ENCODE measurements at regions not wholly inside any gene's neighbourhood (a gene's known extent, or its start where the extent isn't known, plus 50 kb on each side); places are given as distances from the start of the nearest gene placed in this dataset.
A peak's percentile ranks its signal among the peaks of the same experiment; 100 is the strongest.

DNA sequence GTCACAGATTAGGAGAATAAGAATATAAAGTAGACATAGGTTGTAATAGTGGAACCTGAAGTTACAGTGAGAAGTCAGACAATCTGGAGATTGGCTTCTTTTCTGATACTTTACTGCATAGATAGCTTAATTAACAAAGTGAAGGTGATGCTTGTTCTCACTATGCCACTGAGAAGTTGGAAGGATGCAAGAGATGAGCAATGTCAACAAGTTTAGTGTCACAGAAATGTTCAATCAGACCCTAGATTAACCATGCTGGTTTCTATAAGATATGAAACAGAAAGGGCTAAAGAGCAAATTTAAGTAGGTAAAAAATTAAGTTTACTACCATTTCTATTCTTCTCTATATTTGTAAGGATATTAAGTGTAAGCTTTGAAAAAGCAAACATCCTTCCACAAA is 838.6 kb upstream of the SORCS1 start:
- Histone ChIP-seq H3K4me1 (ENCODE audit: low read depth) (no peaks in the 10 kb centered on the region), H3K27ac (no peak overlapping the region), H3K4me3 (no peak overlapping the region), H3K27me3 (no peaks in the 10 kb centered on the region), H3K9me3 (ENCODE audit: low read depth) (no peaks in the 10 kb centered on the region), H3K36me3 (no peaks in the 10 kb centered on the region)
- no peak for DNase-seq (ENCODE audit: low read depth in 1 of 2, low spot score in 1 of 2)
- TF ChIP-seq, protein P1, sequence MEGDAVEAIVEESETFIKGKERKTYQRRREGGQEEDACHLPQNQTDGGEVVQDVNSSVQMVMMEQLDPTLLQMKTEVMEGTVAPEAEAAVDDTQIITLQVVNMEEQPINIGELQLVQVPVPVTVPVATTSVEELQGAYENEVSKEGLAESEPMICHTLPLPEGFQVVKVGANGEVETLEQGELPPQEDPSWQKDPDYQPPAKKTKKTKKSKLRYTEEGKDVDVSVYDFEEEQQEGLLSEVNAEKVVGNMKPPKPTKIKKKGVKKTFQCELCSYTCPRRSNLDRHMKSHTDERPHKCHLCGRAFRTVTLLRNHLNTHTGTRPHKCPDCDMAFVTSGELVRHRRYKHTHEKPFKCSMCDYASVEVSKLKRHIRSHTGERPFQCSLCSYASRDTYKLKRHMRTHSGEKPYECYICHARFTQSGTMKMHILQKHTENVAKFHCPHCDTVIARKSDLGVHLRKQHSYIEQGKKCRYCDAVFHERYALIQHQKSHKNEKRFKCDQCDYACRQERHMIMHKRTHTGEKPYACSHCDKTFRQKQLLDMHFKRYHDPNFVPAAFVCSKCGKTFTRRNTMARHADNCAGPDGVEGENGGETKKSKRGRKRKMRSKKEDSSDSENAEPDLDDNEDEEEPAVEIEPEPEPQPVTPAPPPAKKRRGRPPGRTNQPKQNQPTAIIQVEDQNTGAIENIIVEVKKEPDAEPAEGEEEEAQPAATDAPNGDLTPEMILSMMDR (IDR thresholded peaks at IDR 0.05; ENCODE audit: low read depth, low read length), result no peak

DNA sequence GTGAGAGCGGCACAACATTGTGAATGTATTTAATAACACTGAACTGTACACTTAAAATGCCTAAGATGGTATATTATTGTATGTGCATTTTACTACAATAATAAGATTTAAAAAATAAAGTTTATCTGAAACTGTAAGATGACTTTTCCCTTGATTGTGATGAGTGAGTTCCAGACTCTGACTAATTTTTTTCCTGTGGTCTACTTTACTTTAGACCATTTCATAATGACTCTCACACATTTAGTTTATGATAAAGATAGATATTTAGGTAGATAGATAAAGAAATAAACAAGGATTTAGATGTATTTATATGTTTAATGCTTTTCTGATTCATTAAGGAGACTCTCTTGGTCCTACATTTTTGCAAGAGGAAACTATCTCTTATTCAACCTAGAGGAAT is 835.9 kb upstream of the SORCS1 start:
- DNase-seq (ENCODE audit: low read depth in 1 of 2, low spot score in 1 of 2), result no peak
- no peaks in the 10 kb centered on the region for H3K36me3 ChIP-seq
- no peak overlapping the region for H3K27ac ChIP-seq
- TF ChIP-seq, protein P1 (IDR thresholded peaks at IDR 0.05; ENCODE audit: low read depth, low read length), result no peak
- no peaks in the 10 kb centered on the region for H3K9me3 ChIP-seq (ENCODE audit: low read depth)
- H3K4me3 ChIP-seq, result no peak overlapping the region
- H3K27me3 ChIP-seq, result no peaks in the 10 kb centered on the region
- H3K4me1 ChIP-seq (ENCODE audit: low read depth), result no peaks in the 10 kb centered on the region

DNA sequence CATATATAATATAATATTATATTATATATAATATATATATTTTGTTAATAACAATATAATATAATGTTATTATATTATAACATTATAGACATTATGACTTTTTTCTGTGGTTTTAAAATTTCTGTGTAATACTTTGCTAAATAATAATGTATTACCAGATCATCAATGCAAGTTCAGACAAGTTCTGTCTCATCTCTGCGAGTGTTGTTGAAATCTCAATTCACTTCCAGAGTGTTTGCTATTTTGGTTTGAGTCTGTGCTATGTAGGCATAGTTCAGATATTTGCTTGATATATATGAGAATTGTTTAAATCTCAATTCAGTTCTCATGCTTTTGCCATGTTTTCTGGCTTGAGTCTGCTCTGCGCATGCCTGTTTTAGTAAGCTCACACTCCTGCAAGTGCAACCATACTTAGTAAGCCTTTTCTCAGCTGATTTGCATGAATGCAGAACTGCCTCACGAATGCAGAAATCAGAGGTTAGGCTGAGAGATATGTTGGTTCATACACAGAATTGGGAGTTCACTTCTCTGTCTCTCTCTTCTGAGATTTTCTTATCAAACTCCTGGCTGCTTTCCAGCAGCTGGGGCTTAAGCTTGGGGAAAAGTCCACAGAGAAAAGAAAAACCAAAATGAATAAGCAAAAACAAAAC is 830.2 kb upstream of the SORCS1 start:
- Histone ChIP-seq H3K4me3 (no peak overlapping the region), H3K36me3 (no peaks in the 10 kb centered on the region), H3K4me1 (ENCODE audit: low read depth) (no peaks in the 10 kb centered on the region), H3K27ac (peak overlapping the region; percentile 22), H3K9me3 (ENCODE audit: low read depth) (no peaks in the 10 kb centered on the region), H3K27me3 (no peaks in the 10 kb centered on the region)
- TF ChIP-seq, protein P1 (IDR thresholded peaks at IDR 0.05; ENCODE audit: low read depth, low read length), result no peak
- peak; percentile 22 to 50 for DNase-seq (ENCODE audit: low read depth in 1 of 2, low spot score in 1 of 2)

DNA sequence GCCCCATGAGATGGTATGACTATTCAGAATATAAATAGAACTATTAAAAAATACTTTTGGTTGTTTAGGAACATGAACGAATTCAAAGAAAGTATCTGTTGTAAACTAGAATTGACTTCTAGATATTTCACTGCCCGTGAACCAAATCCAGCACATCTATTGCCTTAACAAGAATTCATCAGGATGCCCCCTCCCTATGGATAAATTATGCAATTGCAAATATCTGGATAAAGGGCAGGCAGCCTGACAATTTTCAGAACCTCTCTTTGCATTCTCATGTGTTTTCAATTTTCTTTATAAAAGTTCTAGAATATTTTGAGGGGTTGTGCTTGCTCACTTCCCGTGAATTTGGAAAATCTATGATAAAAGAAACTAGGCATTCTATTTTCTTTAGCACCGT is 822.1 kb upstream of the SORCS1 start:
- Histone ChIP-seq H3K27ac (no peak overlapping the region), H3K27me3 (no peaks in the 10 kb centered on the region), H3K36me3 (no peaks in the 10 kb centered on the region), H3K4me3 (no peak overlapping the region), H3K4me1 (ENCODE audit: low read depth) (no peaks in the 10 kb centered on the region), H3K9me3 (ENCODE audit: low read depth) (no peaks in the 10 kb centered on the region)
- DNase-seq (ENCODE audit: low read depth in 1 of 2, low spot score in 1 of 2), result no peak
- TF ChIP-seq, protein P1 (IDR thresholded peaks at IDR 0.05; ENCODE audit: low read depth, low read length), result no peak

DNA sequence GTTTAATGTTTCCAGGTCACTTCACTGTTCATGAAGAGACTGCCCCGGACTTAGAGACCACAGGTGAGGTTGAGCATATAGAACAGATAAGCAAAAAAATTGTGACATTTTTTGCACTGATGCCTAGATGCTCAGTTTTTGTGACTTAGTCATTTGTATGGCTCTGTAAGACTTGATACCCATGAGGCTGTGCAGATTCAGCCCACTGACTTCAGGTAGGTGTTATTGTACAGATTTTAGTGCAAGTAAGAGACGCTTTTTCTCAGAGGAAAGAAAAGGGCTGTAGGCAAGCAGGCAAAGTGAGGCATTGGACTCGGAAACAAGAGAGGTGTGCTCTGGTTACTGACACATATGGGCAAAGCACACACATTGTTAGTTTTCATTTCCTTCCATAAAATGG is 820.1 kb upstream of the SORCS1 start:
- no peaks in the 10 kb centered on the region for H3K9me3 ChIP-seq (ENCODE audit: low read depth)
- TF ChIP-seq, protein P1 (IDR thresholded peaks at IDR 0.05; ENCODE audit: low read depth, low read length), result no peak
- H3K27me3 ChIP-seq, result no peaks in the 10 kb centered on the region
- H3K4me1 ChIP-seq (ENCODE audit: low read depth), result no peaks in the 10 kb centered on the region
- DNase-seq (ENCODE audit: low read depth in 1 of 2, low spot score in 1 of 2), result no peak
- no peak overlapping the region for H3K27ac ChIP-seq
- no peak overlapping the region for H3K4me3 ChIP-seq
- no peaks in the 10 kb centered on the region for H3K36me3 ChIP-seq
